ENCODE measurements at regions not wholly inside any gene's neighbourhood (a gene's known extent, or its start where the extent isn't known, plus 50 kb on each side); places are given as distances from the start of the nearest gene placed in this dataset.

DNA sequence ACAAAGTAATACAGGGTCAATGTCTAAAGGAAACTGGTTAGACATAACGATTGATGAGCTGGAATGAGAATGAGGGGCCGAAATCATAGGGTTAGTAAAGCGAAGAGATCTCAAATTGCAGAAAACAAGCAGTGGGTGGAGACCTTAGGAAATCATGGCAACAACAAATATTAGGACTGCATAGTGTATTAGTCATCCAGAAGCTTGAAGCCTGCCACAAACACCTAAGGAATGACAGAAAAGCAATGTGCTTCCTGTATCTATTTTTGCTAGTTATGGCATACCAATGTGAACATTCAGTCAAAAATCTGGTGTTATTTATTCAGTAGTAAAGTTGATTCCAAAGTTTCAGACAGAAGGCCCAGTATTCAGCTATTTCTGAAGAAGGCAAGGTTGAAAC is 410.9 kb upstream of the CT83 start:
- Histone ChIP-seq H3K27ac (no peak overlapping the region), H3K27me3 (no peaks in the 10 kb centered on the region), H3K9me3 (ENCODE audit: low read depth) (no peaks in the 10 kb centered on the region), H3K36me3 (no peaks in the 10 kb centered on the region), H3K4me1 (ENCODE audit: low read depth) (no peaks in the 10 kb centered on the region), H3K4me3 (no peak overlapping the region)
- TF ChIP-seq, protein P1, sequence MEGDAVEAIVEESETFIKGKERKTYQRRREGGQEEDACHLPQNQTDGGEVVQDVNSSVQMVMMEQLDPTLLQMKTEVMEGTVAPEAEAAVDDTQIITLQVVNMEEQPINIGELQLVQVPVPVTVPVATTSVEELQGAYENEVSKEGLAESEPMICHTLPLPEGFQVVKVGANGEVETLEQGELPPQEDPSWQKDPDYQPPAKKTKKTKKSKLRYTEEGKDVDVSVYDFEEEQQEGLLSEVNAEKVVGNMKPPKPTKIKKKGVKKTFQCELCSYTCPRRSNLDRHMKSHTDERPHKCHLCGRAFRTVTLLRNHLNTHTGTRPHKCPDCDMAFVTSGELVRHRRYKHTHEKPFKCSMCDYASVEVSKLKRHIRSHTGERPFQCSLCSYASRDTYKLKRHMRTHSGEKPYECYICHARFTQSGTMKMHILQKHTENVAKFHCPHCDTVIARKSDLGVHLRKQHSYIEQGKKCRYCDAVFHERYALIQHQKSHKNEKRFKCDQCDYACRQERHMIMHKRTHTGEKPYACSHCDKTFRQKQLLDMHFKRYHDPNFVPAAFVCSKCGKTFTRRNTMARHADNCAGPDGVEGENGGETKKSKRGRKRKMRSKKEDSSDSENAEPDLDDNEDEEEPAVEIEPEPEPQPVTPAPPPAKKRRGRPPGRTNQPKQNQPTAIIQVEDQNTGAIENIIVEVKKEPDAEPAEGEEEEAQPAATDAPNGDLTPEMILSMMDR (IDR thresholded peaks at IDR 0.05; ENCODE audit: low read depth, low read length) = no peak
- DNase-seq (ENCODE audit: low read depth in 1 of 2, low spot score in 1 of 2) = no peak

DNA sequence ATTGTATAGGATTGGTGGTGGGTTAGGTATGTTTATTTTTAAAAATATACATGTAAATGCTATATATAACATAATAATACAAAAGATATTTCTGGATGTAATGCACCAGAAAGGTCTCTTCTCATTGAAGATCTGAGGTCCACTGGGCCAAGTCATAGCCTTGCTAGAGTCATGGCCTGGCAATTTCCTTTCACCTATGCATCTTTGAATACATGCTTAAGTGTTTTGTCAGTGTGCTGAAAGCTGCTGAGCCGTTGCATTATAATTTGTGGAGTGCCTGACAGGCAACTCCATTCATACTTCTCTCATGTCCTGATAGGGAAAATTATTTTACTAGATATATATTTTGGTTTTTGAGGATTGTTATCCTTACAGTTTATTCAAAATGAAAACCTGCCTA is 410.2 kb upstream of the CT83 start:
- Histone ChIP-seq H3K4me3 (no peak overlapping the region), H3K4me1 (ENCODE audit: low read depth) (no peaks in the 10 kb centered on the region), H3K9me3 (ENCODE audit: low read depth) (no peaks in the 10 kb centered on the region), H3K27me3 (no peaks in the 10 kb centered on the region), H3K36me3 (no peaks in the 10 kb centered on the region), H3K27ac (no peak overlapping the region)
- no peak for DNase-seq (ENCODE audit: low read depth in 1 of 2, low spot score in 1 of 2)
- TF ChIP-seq, protein P1 (IDR thresholded peaks at IDR 0.05; ENCODE audit: low read depth, low read length) = no peak

DNA sequence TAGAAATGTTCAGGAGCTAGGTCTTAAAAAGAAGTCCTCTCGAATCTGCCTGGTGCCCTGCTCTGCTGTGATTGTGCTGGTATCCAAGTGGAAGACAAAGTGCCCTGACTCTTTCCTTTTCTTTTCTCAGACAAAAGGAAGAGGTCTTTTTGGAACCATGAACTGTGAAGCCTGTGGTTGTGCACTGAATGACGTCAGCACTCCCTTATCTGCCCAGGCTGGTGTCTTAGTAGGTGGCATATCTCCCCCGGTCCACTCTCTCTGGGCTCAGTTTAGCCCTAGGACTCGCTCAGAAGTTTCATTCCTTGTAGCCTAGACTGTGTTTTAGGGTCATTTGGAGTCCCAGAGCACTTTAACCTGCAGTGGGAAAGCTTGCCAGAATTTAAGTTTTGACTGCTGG is 400.3 kb upstream of the CT83 start:
- no peaks in the 10 kb centered on the region for H3K9me3 ChIP-seq (ENCODE audit: low read depth)
- no peaks in the 10 kb centered on the region for H3K27me3 ChIP-seq
- no peaks in the 10 kb centered on the region for H3K36me3 ChIP-seq
- H3K4me1 ChIP-seq (ENCODE audit: low read depth) = no peaks in the 10 kb centered on the region
- H3K4me3 ChIP-seq = no peak overlapping the region
- DNase-seq (ENCODE audit: low read depth in 1 of 2, low spot score in 1 of 2) = no peak
- no peak overlapping the region for H3K27ac ChIP-seq
- TF ChIP-seq, protein P1 (IDR thresholded peaks at IDR 0.05; ENCODE audit: low read depth, low read length) = no peak

DNA sequence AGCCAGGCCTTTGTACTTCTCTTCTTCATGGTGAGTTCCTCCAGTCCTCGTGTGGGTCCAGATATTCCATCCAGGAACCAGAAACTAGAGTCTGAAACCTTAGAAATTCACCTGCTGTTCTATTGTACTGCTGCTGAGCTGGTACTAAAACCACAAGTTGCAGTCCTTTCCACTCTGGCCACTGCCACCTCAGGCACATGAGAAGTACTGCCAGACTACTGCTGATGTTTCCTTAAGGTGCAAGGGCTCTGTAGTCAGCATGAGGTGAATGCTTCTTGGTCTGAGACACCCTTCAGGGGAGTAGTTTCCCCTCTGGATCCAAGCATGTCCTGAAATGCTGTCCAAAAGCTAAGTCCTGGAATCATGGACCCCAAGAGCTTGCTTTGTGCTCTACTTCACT is 399.6 kb upstream of the CT83 start:
- Histone ChIP-seq H3K9me3 (ENCODE audit: low read depth) (no peaks in the 10 kb centered on the region), H3K4me1 (ENCODE audit: low read depth) (no peaks in the 10 kb centered on the region), H3K27me3 (no peaks in the 10 kb centered on the region), H3K27ac (no peak overlapping the region), H3K36me3 (no peaks in the 10 kb centered on the region), H3K4me3 (no peak overlapping the region)
- TF ChIP-seq, protein P1 (IDR thresholded peaks at IDR 0.05; ENCODE audit: low read depth, low read length) = no peak
- no peak for DNase-seq (ENCODE audit: low read depth in 1 of 2, low spot score in 1 of 2)

DNA sequence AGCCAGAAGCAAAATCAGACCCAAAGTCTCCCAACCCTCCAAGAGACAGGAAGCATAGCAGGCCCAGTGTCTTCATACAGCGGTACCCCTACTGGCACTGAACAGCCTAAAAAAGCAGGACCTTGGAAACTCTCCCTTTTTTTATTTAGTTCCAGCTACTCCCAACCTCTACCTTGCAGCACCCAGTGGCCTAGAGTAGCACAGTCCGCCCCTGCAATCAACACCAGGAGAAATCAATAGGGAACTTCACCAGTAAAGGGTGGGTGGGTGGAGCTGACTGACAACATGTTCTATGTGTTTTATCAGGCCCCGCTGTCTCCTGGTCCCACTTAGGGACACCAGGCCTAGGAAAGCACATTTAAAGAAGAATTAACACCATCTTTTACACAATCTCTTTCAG is 378.5 kb upstream of the CT83 start:
- H3K27ac ChIP-seq = no peak overlapping the region
- H3K36me3 ChIP-seq = no peaks in the 10 kb centered on the region
- no peak overlapping the region for H3K4me3 ChIP-seq
- no peaks in the 10 kb centered on the region for H3K27me3 ChIP-seq
- TF ChIP-seq, protein P1 (IDR thresholded peaks at IDR 0.05; ENCODE audit: low read depth, low read length) = no peak
- H3K4me1 ChIP-seq (ENCODE audit: low read depth) = no peaks in the 10 kb centered on the region
- no peak for DNase-seq (ENCODE audit: low read depth in 1 of 2, low spot score in 1 of 2)
- H3K9me3 ChIP-seq (ENCODE audit: low read depth) = no peaks in the 10 kb centered on the region

DNA sequence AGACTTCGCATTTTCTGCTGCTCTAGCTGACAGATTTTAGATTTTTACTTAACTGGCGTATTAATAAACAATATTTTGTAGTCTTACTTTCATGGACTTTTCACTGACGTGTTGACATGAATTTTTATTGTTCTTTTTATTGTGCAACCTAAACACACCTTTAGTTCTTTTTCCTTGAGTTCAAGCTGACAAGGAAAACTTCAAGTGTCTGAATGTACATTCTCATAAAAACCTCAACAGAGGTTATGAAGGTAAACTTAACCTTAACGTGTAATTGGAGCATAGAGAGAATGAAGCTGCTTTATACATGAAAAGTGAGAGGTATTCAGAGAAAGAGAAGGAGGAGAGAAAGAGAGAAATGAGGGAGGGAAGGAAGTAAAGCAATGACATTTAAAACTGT is 364.3 kb upstream of the CT83 start:
- Histone ChIP-seq H3K36me3 (no peaks in the 10 kb centered on the region), H3K4me3 (no peak overlapping the region)

More for the DNA sequence above, 364.3 kb upstream of the CT83 start:
- no peaks in the 10 kb centered on the region for H3K27me3 ChIP-seq
- TF ChIP-seq, protein P1 (IDR thresholded peaks at IDR 0.05; ENCODE audit: low read depth, low read length) = no peak
- DNase-seq (ENCODE audit: low read depth in 1 of 2, low spot score in 1 of 2) = no peak
- no peaks in the 10 kb centered on the region for H3K9me3 ChIP-seq (ENCODE audit: low read depth)
- no peak overlapping the region for H3K27ac ChIP-seq
- H3K4me1 ChIP-seq (ENCODE audit: low read depth) = no peaks in the 10 kb centered on the region

Measured in cardiac muscle cell (in vitro differentiated cells and primary cell).